Tibial artery (tissue), 4 donors: ENCODE measurements at regions not wholly inside any gene's neighbourhood (a gene's known extent, or its start where the extent isn't known, plus 50 kb on each side); places are given as distances from the start of the nearest gene placed in this dataset.

Experiments
- DNase-seq, 2 donors: peaks; one replicate each; pipeline ENCODE4 v3.0.0-alpha.2; 2019
- H3K27ac ChIP-seq, 2 donors: fragments of 200-600 bp; sonication (generic) in 1 of 2; 1 replicate in 1 of 2; 2 replicates in 1 of 2; pipeline ENCODE4 v1.5.1; 2018 to 2019; ENCODE audit warnings: mild to moderate bottlenecking in 1 of 2
- H3K27me3 ChIP-seq, 2 donors: fragments of 200-600 bp; sonication (generic) in 1 of 2; one replicate each; pipeline versions ENCODE4 v1.5.1 to v1.6.0; 2016 to 2019
- H3K36me3 ChIP-seq, 3 donors: fragments of 200-600 bp; sonication (generic) in 2 of 3; one replicate each; pipeline ENCODE4 v1.5.1; 2016 to 2019; ENCODE audit warnings: mild to moderate bottlenecking in 2 of 3
- H3K4me1 ChIP-seq, 4 donors: fragments of 200-600 bp; sonication (generic) in 2 of 4; 1 replicate in 3 of 4; 2 replicates in 1 of 4; pipeline ENCODE4 v1.5.1; 2016 to 2019
- H3K4me3 ChIP-seq, 2 donors: fragments of 200-600 bp; sonication (generic) in 1 of 2; 1 replicate in 1 of 2; 2 replicates in 1 of 2; pipeline ENCODE4 v1.5.1; 2018 to 2019; ENCODE audit warnings: mild to moderate bottlenecking in 2 of 2
- H3K9me3 ChIP-seq, 3 donors: fragments of 200-600 bp; sonication (generic) in 1 of 3; one replicate each; pipeline ENCODE4 v1.5.1; 2016 to 2019
- CTCF ChIP-seq, 2 experiments: fragments of 200-600 bp in 1 of 2; fragments of 450-650 bp in 1 of 2; IDR thresholded peaks; one replicate each; pipeline ENCODE4 v1.5.1; 2017 to 2019; ENCODE audit warnings: antibody characterized with exemption in 2 of 2, mild to moderate bottlenecking in 1 of 2, moderate library complexity in 1 of 2
- intact Hi-C: fragments of 100-400 bp; cut with DNase I; formaldehyde crosslinking; loops from one replicate; pipeline ENCODE4 v1.15.0; 2023; ENCODE audit warnings: low total_unique reads

DNA sequence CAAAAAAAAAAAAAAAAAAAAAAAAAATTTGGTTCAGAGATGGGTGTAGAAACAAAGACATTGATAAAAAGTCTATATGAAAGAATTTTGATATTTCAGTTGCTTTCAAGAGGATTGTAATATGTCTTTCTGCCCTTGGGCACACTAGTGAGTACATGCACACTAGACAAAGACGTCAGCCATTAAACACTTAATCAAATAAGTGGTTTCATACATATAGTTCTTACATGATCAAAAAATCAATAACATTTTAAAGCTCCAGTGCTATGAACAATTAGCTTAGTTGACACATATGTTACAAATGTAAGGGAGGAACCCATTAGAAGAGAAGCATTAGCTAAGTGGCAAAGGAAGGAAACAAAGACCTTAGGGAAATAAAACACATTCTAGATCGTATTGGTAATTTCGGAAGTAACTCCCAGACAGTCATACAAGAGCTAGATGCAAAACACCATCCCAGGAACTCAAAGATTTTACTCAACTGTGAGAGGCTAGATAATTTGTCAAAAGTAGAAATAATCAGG, 84.5 kb upstream of the MAN2A1 start:
- DNase-seq = no peak
- intact Hi-C loops = no loop called here
- no peak for TF ChIP-seq CTCF (IDR thresholded peaks at IDR 0.05)

DNA sequence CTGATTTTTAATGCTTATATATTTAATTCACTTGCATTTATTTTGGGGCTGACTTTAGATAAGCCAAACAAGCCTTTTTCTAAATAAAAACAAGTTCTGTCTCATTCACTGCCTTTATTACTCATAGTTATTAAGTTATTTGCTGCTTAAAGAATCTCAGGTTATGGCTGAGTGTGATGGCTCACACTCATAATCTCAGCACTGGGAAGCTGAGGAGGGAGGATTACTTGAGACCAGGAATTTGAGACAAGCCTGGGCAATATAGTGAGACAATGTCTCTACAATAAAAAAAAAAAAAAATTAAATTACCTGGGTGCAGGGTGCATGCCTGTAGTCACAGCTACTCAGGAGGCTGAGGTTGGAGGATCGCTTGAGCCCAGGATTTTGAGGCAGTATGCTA, 85.0 kb upstream of the MAN2A1 start:
- H3K27ac ChIP-seq = no peak overlapping the region
- intact Hi-C loops = no loop called here
- no peaks in the 10 kb centered on the region for H3K27me3 ChIP-seq
- no peak for DNase-seq
- H3K36me3 ChIP-seq = no peaks in the 10 kb centered on the region
- H3K4me1 ChIP-seq = no peaks in the 10 kb centered on the region
- no peak for TF ChIP-seq CTCF (IDR thresholded peaks at IDR 0.05)
- H3K4me3 ChIP-seq = no peak overlapping the region
- H3K9me3 ChIP-seq = no peaks in the 10 kb centered on the region

More for the DNA sequence above, 84.5 kb upstream of the MAN2A1 start:
- H3K9me3 ChIP-seq = no peaks in the 10 kb centered on the region
- no peak overlapping the region for H3K27ac ChIP-seq
- no peak overlapping the region for H3K4me3 ChIP-seq
- H3K4me1 ChIP-seq = no peaks in the 10 kb centered on the region
- no peaks in the 10 kb centered on the region for H3K27me3 ChIP-seq
- H3K36me3 ChIP-seq = no peaks in the 10 kb centered on the region

DNA sequence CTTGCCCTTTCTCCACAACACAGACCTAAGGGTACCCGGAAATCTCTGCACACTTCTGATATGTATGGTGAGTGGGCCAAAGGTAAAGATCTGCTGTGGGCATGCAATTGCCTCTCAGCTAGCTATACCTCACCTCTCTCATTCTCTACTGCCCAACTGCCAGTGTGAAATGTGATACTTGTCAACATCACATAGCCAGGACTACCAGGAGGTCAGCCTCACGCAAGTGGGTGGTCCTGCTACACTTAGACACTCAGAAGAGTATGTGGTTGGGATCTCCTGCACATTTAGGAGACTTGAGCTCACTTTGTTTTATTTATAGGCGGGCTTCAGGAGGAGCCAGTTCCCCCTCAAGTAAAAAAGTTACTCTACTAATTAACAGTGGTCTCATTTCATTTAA, 88.0 kb upstream of the MAN2A1 start:
- Histone ChIP-seq H3K4me3 (no peak overlapping the region), H3K36me3 (no peaks in the 10 kb centered on the region), H3K4me1 (no peaks in the 10 kb centered on the region), H3K27me3 (no peaks in the 10 kb centered on the region), H3K9me3 (no peaks in the 10 kb centered on the region), H3K27ac (no peak overlapping the region)
- intact Hi-C loops = no loop called here
- DNase-seq = no peak
- TF ChIP-seq CTCF (IDR thresholded peaks at IDR 0.05) = no peak

- no peak overlapping the region for H3K27ac ChIP-seq
Measured at GRCh38 chr5:109597893-109598292, 91.8 kb upstream of the MAN2A1 start.

GRCh38 chr5:109594217-109594616, 95.5 kb upstream of the MAN2A1 start:
- Histone ChIP-seq H3K9me3 (no peaks in the 10 kb centered on the region), H3K4me3 (no peak overlapping the region), H3K27ac (no peak overlapping the region), H3K36me3 (no peaks in the 10 kb centered on the region), H3K4me1 (no peaks in the 10 kb centered on the region), H3K27me3 (no peaks in the 10 kb centered on the region)
- no peak for TF ChIP-seq CTCF (IDR thresholded peaks at IDR 0.05)
- intact Hi-C loops = no loop called here
- DNase-seq = no peak

More at GRCh38 chr5:109597893-109598292, 91.8 kb upstream of the MAN2A1 start:
- no peaks in the 10 kb centered on the region for H3K36me3 ChIP-seq
- intact Hi-C loops = no loop called here
- DNase-seq = no peak
- H3K4me1 ChIP-seq = no peaks in the 10 kb centered on the region
- no peak overlapping the region for H3K4me3 ChIP-seq
- H3K9me3 ChIP-seq = no peaks in the 10 kb centered on the region
- H3K27me3 ChIP-seq = no peaks in the 10 kb centered on the region
- TF ChIP-seq CTCF (IDR thresholded peaks at IDR 0.05) = no peak

DNA sequence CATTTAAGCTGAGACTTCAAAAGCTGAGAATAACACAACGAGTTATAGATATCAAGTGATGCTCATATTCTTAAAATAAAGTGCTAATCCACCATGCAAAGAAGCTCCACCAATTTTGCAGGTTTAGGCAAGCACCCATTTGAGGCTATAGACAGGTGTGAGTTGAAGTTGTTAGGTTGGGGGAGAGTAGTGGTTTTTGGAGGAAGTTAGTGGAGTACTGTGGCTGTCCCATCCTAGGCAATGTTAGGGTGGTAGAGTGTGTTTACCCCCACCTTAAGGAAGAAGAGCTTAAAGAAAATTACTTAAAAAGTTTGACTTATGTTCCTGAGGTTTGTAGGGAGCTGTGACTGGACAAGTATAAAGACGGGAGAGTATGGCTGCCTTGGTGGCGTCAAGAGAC, 98.9 kb upstream of the MAN2A1 start:
- Histone ChIP-seq H3K27ac (no peak overlapping the region), H3K36me3 (no peaks in the 10 kb centered on the region), H3K4me1 (no peaks in the 10 kb centered on the region), H3K27me3 (no peaks in the 10 kb centered on the region), H3K4me3 (no peak overlapping the region), H3K9me3 (no peaks in the 10 kb centered on the region)
- intact Hi-C loops = no loop called here
- no peak for TF ChIP-seq CTCF (IDR thresholded peaks at IDR 0.05)
- no peak for DNase-seq
